ENCODE measurements at regions not wholly inside any gene's neighbourhood (a gene's known extent, or its start where the extent isn't known, plus 50 kb on each side); places are given as distances from the start of the nearest gene placed in this dataset.

DNA sequence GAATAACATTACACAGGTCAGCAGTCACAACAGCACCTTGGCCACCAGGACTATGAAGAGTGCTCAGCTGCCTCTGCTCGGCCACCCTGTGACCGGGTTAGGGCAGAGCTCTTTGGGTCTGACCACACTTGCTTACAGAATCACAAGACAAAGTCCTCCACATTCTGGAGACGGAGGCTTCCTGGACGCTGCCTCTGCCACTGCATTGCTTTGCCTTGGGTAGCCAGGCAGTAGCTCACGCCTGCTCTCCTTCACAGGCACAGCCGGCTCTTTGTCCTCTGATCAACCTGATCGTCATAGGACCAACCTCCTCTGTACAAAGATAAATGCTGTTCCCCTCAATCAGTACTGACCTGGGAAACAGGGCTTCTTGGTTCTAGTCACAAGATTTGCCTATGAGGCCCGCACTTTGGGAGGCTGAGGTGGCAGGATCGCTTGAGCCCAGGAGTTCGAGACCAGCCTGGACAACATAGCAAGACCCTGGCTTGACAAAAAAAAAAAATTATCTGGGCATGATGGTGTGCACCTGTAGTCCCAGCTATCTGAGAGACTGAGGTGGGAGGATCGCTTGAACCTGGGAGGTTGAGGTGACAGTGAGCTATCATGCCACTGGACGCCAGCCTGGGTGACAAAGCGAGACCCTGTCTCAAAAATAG lies 128.4 kb upstream of the IER5L start:
- DNase-seq = no peak

DNA sequence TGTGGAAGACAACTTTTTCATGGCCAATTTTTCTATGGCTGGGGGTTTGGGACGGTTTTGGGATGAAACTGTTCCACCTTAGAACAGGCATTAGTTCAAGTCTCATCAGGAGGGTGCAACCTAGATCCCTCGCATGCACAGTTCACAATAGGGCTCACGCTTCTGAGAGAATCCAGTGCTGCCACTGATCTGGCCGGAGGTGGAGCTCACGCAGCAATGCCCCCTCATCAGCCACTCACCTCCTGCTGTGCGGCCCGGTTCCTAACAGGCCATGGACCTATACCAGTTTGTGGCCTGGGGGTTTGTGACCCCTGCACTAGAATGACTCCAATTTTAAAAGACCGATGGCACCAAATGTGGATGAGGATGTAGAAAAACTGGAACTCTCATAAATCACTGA lies 127.2 kb upstream of the IER5L start:
- TF ChIP-seq NFIC (IDR thresholded peaks at IDR 0.05; ENCODE audit: borderline replicate concordance) (no peak), RXRA (IDR thresholded peaks at IDR 0.05; ENCODE audit: borderline replicate concordance, low read depth) (no peak), TCF12 (IDR thresholded peaks at IDR 0.05) (no peak), FOXM1 (IDR thresholded peaks at IDR 0.05; ENCODE audit: low read depth) (no peak), GABPA (IDR thresholded peaks at IDR 0.05; ENCODE audit: low read depth) (no peak), SIN3A (IDR thresholded peaks at IDR 0.05; ENCODE audit: borderline replicate concordance, low read depth, low read length) (no peak), ELF1 (IDR thresholded peaks at IDR 0.05) (no peak), POLR2AphosphoS5 (IDR thresholded peaks at IDR 0.05; ENCODE audit: low read depth, low read length) (no peak), MEF2A (IDR thresholded peaks at IDR 0.05; ENCODE audit: borderline replicate concordance, low read depth) (no peak), FOSL2 (IDR thresholded peaks at IDR 0.05; ENCODE audit: borderline replicate concordance, low read depth) (no peak), NRF1 (IDR thresholded peaks at IDR 0.05; ENCODE audit: low read depth, low read length) (no peak), RFX5 (IDR thresholded peaks at IDR 0.05; ENCODE audit: low read length) (no peak)
- Histone ChIP-seq H3K79me2 (ENCODE audit: insufficient read depth) (no peaks in the 10 kb centered on the region), H3K4me1 (ENCODE audit: control insufficient read depth in 1 of 2, insufficient read depth in 2 of 2, low read depth in 1 of 2, low read length in 1 of 2) (no peaks in the 10 kb centered on the region), H3K9me3 (peaks cover 16% of the 10 kb centered on the region; the same call in 1 of the 2 replicates), H3K4me2 (no peak overlapping the region), H3K9ac (no peak overlapping the region), H3K27ac (ENCODE audit: low read depth in 2 of 2, low read length in 1 of 2) (no peak overlapping the region), H3K27me3 (ENCODE audit: insufficient read depth) (no peaks in the 10 kb centered on the region), H3K9me2 (no peaks in the 10 kb centered on the region), H4K20me1 (ENCODE audit: insufficient read depth) (no peaks in the 10 kb centered on the region), H3K36me3 (replicated peaks in 1 of 2; ENCODE audit: control insufficient read depth in 1 of 2, insufficient read depth in 2 of 2, low read length in 1 of 2) (no peaks in the 10 kb centered on the region), H3K4me3 (ENCODE audit: low read depth in 2 of 2, low read length in 1 of 2) (no peak overlapping the region), H3F3A (replicated peaks; ENCODE audit: insufficient read depth) (no peaks in the 10 kb centered on the region), H2AFZ (ENCODE audit: low read depth) (no peak overlapping the region)
- no peak for DNase-seq
- POLR2A ChIA-PET = interaction anchor here (0.6 kb wide), 1 partner anchor 125 kb away, joined by 7 read pairs; no protein-coding TSS in a partner anchor
- WGBS (ENCODE audit: low lambda C conversion rate) = 78% methylated on average over 4 of the region's 8 CpGs
- CTCF ChIA-PET = no interaction called here

More for the DNA sequence above, 128.4 kb upstream of the IER5L start:
- no peak overlapping the region for H3K4me3 ChIP-seq (ENCODE audit: low read depth in 2 of 2, low read length in 1 of 2)
- no peak overlapping the region for H2AFZ ChIP-seq (ENCODE audit: low read depth)
- CTCF ChIA-PET = no interaction called here
- H3K9me2 ChIP-seq = no peaks in the 10 kb centered on the region
- H3K4me1 ChIP-seq (ENCODE audit: control insufficient read depth in 1 of 2, insufficient read depth in 2 of 2, low read depth in 1 of 2, low read length in 1 of 2) = no peaks in the 10 kb centered on the region
- TF ChIP-seq NRF1 (IDR thresholded peaks at IDR 0.05; ENCODE audit: low read depth, low read length) = no peak
- no peak for TF ChIP-seq MEF2A (IDR thresholded peaks at IDR 0.05; ENCODE audit: borderline replicate concordance, low read depth)
- no peak for TF ChIP-seq CHD2 (IDR thresholded peaks at IDR 0.05; ENCODE audit: low read length, partially characterized antibody)
- no peak for TF ChIP-seq MXI1 (IDR thresholded peaks at IDR 0.05; ENCODE audit: low read depth, low read length)
- TF ChIP-seq RCOR1 (IDR thresholded peaks at IDR 0.05; ENCODE audit: low read length) = no peak
- TF ChIP-seq YY1 (IDR thresholded peaks at IDR 0.05; ENCODE audit: low read depth) = no peak
- TF ChIP-seq RXRA (IDR thresholded peaks at IDR 0.05; ENCODE audit: borderline replicate concordance, low read depth) = no peak
- H3K9ac ChIP-seq = no peak overlapping the region
- POLR2A ChIA-PET = no interaction called here
- H3K79me2 ChIP-seq (ENCODE audit: insufficient read depth) = no peaks in the 10 kb centered on the region
- H3F3A ChIP-seq (replicated peaks; ENCODE audit: insufficient read depth) = no peaks in the 10 kb centered on the region
- no peaks in the 10 kb centered on the region for H3K36me3 ChIP-seq (replicated peaks in 1 of 2; ENCODE audit: control insufficient read depth in 1 of 2, insufficient read depth in 2 of 2, low read length in 1 of 2)
- no peak overlapping the region for H3K27ac ChIP-seq (ENCODE audit: low read depth in 2 of 2, low read length in 1 of 2)
- H3K27me3 ChIP-seq (ENCODE audit: insufficient read depth) = no peaks in the 10 kb centered on the region
- peaks cover 16% of the 10 kb centered on the region; the same call in 1 of the 2 replicates for H3K9me3 ChIP-seq
- 86% methylated on average over 13 of the region's 13 CpGs for WGBS (ENCODE audit: low lambda C conversion rate)
- H3K4me2 ChIP-seq = no peak overlapping the region
- H4K20me1 ChIP-seq (ENCODE audit: insufficient read depth) = no peaks in the 10 kb centered on the region
